NCI-H1092 treated with DMSO at 0.1 percent for 48 hours (cell line): ENCODE measurements at regions not wholly inside any gene's neighbourhood (a gene's known extent, or its start where the extent isn't known, plus 50 kb on each side); places are given as distances from the start of the nearest gene placed in this dataset.
"Not testable (repeated sequence)": the region's sequence is repeated elsewhere in the genome, so short reads cannot be mapped to it uniquely, and the experiment has no call there.

Experiments
- DNase-seq: peaks from one replicate; lab custom pipeline; 2025; lab: John Stamatoyannopoulos, UW

DNA sequence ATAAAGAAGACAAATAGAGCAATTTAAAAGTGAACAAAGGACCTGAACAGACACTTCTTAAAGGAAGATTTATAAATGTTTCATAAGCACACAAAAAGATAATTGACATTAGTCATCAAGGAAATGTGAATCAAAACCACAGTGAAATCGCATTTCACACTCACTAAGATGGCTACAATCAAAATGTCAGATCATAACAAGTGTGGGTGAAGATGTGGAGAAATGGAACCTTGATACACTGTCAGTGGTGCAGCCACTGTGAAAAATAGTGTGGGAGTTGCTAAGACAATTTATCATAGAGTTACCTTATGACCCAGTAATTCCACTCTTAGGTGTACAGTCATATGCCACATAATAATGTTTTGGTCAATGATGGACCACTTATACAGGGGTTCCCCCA lies 54.5 kb upstream of the HTR4 start:
- DNase-seq = no peak

DNA sequence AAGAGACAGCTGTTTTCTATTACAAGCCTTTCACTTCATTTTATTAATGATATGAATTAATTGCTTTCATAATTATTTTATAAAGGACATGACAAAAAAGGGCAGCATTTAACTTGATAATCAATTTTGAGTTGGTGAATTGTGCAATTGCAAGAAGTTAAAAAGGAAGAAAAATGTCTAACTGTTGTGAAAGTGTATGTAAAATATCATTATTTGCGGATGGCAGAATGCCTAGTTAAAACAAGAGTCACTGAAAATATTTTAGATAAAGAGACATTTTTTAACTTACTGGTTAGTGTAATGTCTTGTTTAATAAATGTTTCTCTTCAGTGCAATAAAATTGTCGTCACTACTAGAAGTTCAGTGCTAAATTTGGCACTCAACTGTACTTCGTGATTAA lies 57.6 kb upstream of the HTR4 start:
- no peak for DNase-seq

DNA sequence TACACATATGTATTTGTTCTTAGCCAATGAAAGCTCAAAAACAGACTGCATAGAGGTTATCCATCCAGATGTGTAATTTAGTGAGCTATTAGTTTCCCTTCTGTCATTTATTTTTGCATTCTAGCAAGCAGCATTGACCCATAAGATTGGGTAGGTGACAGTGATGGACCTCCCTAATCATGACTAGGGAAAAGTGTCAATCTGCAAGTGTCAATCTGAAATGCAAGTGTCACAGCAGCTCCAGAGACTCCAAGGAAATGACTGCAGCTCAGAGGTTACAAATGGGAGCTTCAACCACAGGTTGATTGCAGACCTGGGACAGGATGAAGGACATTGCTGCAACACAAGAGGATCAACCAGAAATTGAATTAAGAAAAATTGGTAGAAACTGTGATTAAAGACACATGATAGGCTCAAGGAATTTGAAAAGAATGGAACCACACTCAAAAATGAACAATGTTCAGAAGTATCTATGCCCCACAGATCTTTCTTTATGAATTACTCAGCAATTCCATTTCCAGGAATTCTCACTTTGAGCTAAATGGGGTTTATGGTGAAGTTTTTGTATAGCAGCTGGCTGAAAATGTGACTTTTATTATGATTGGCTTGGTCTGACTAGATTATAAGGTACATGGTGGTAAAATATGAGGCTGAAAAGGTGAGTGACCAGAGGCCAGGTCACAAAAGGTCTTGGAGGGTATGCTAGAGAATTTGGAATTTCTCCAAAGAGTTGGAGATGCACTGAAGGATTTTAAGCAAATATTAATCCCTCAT lies 59.6 kb upstream of the HTR4 start:
- no peak for DNase-seq

DNA sequence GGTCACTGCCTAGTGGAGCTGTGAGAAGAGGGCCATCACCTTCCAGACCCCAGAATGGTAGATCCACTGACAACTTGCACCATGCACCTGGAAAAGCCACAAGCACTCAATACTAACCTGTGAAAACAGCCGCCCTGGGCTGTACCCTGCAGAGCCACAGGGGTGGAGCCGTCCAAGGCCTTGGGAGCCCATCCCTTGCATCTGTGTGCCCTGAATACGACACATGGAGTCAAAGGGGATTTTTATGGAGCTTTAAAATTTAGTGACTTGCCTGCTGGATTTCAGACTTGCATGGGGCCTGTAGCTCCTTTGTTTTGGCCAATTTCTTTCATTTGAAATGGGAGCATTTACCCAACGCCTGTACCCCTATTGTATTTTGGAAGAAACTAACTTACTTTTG lies 62.4 kb upstream of the HTR4 start:
- no peak for DNase-seq

DNA sequence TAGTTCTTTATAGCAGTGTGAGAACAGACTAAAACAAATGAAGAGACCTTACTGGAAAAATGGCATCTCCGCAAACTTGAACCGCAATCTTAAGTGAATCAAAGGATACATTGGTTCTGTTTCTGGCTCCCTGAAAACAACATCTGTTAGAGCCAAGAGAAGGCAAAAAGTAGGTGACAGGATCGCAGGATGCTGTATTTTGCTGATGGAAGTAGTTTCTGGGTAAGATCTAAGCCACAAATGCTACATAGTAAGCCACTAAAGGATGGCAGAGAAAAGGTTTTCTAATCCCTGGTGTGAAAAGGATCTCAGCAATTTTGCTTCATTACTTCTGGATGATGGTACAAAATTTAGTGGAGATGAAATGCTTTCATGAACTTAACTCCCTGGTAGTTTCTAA lies 63.3 kb upstream of the HTR4 start:
- DNase-seq = no peak

DNA sequence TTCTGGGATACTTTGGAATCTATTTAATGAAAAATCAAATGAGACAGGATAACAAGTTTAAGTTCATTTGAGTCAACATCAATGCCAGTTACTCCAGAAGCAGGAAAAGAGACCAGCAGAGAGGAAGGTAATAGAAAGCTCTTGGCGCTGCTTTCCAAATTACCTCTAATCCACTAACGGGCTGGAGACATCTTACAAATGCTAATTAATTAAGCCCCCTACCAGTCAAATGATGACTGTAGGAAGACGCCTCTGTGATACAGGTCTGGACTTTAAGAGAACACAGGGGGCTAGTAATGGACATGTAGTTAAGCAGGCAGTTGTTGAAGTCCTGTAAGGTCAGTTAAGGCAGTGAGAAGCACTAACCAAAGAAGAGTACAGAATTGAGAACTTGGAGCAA lies 65.3 kb upstream of the HTR4 start:
- no peak for DNase-seq

DNA sequence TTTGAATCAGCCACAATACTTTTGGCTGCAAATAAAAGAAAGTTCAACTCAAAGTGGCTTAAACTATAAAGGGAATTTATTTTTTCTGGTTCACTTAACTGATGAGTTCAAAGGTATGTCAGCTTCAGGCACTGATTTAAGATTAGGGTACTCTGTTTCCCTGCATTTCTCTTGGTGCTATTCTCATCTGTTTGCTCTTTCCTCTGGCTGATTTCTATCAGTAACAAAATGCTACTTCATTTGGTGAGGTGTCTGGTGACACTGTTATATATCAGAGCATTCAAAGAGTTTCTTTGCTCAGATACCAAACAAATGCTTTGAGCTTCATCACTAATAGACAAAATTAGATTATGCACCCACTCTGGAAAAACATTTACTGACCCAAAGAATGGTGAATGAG lies 65.9 kb upstream of the HTR4 start:
- no peak for DNase-seq

DNA sequence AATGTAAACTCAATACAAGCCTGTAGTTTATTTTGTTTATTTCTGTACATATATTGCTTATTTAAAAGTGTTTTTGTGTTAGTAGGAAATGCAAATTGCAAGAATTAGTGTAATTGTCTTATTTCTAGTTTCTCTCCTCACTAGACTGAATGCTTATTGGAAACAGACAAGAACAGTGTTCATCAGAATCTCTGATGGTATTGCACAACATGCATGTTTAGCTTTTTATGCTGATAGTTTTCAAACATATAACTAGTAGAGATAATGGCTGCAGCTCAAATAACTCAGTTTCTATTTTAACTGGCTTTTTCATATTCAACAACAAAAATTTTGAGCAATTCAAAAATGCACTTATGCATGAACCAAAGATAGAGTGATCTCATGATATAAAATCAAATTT lies 68.8 kb upstream of the HTR4 start:
- no peak for DNase-seq

DNA sequence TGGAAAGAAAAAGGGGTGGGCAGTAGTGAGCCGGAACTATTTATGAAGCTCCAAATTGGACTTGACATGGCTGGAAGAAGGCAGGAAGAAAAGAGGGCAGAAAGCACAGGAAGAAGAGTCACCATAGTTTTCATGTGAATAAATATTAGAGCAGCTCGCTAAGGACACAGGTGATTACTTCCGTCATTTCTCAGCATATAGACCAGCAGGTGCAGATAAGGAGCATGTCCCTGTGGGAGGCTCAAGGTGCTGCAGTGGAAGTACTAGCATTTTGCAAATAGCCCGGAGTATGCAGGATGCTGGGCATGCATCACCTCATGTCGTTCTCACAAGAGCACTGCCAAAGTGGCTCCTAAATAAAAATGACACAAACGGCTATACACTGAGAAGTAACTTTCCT lies 71.3 kb upstream of the HTR4 start:
- DNase-seq = no peak

DNA sequence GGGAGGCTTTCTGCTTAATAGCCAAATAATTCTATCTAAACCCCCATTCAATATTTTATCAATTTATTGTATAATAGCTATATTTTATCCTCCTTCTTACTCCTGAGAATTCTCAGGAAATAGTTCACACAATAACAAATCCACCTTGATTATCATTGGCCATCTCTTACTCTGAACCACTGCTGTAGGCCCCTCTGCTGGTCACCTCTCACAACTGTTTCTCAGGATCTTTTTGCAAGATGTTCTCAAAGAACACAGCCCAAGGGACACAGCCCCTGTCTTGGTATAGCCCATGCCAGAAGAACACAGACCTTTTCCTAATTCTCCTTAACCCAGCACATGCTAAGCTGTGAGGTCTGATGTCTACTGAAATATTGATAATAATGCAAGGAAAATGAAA lies 74.9 kb upstream of the HTR4 start:
- peak; percentile 44 for DNase-seq

DNA sequence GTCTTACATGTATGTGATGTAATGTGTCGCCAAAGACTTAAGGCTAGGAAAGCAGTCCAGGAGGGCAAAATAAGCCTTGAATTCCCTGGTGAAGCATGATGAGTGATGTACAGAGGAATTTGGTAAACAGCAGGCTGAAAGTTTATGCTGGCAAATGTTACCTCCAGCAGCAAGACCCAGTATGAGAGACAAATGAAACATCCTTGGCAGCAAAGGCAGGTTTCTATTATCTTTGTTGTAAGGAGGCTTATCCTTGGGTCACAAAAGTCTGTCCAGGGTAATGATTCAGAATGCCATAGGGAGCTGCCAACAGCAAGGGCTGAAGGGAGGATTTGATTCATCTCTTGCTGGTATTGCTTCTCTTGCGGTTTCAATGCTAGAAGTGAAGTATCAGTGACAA lies 75.9 kb upstream of the HTR4 start:
- no peak for DNase-seq

DNA sequence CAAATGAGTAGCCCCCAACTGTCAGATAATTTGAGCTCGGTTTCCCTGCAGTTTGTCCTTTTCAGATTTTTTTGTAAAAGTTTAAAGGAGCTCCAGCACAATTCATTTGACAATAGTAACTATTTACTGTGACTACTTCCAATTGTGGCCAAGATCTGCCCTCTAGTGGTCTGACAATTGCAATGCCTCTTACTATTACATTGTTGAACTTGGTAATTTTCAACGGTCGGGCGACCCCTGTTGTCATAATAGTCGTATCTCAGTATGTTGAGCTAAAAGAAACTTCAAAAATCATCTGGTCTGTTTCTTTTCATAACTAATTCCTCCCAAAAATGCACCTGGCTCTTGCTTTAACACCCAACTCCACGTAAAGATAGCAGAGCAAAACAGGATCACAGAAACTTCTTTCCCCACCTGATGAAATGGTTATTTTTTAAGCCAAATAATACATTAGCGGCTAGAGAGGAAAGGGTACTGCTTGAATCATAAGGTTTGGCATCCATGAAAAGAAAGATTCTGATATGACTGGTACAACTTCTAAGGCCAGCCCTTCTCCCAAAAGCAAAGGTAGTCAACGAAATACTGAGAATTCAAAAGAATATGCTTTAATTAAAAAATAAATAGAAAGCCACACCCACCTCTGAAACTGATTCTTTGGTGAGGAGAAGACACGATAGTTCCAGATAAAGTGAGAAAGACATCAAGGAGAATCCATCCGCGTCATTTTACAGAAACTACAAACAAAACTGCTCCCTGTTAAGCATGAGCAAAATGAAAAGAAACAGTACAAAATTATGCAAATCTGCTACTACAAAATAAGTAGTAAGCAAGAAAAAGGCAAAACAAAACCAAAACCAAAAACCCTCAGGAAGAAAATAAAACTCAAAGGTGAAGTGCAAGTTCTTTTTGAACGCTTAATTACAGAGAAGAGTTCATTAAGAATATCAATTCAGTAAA lies 76.9 kb upstream of the HTR4 start:
- DNase-seq = peak; percentile 85

DNA sequence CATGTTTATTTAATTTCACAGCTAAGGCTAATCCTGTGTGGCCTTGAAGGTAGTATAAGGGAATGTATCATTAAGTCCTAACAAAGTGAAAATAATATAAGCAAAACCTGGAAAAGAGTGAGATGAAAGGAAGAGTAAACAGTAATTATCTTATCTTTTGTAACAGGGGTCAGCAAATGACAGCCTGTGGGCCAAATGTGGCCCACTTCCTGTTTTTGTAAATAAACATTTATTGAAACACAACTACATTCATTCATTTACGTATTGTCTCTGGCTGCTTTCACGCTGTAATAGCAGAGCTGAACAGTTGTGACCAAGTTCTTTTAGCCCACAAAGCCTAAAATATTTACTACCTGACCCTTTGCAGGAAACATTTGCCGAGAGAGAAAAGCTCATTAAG lies 78.4 kb upstream of the HTR4 start:
- DNase-seq = no peak

DNA sequence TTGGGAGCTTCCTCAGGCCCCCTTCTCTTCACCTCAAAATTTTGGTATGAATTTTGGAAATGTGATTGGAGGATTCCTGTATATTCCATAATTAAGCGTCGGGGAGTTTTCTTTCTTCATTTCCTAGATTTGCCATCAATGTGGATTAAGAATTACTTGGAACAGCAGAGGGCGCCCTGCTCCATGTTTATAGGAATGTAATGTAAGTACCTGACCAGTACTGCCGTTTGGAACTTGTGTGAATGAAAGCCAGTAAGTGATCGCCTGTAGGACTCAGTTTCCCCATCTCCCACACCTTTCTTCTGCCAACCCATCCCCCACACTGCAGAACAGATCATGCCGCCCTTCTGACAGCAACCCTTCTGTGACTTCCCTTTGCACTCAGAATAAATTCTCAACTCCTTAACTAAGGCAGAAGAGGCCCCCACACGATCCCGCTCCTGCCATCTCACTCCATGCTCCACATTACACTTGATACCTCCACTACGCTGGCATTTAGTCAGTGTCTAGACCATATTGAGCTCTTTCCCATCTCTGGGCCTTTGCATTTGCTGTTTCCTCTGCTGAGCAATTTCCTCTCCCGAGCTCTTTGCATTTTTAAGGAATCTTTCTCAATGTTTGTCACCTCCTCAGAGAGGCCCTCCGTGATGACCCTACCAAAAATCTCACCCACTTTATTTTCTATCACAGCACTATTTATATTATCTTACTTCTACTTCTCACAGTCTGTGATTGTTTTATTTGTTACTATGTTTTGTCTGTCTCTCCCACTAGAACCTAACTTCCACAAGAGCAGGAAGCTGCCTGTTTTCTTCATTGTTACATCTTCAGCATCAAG lies 79.5 kb upstream of the HTR4 start:
- peak; percentile 51 for DNase-seq

DNA sequence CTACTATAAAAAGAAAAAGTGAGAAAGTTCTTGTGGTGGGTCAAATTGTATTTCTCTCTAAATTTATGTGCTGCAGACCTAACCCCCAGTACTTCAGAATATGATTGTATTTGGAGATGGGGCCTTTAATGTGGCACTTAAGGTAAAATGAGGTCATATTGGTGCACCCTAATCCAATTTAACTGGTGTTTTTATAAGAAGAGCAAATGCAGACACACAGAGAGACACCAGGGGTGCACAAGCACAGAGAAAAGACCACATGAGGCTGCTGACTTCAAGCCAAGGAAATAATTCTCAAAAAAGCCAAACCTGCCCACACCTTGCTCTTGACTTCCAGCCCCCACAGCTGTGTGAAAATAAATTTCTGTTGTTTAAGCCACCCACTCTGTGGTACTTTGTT lies 80.2 kb upstream of the HTR4 start:
- DNase-seq = no peak

DNA sequence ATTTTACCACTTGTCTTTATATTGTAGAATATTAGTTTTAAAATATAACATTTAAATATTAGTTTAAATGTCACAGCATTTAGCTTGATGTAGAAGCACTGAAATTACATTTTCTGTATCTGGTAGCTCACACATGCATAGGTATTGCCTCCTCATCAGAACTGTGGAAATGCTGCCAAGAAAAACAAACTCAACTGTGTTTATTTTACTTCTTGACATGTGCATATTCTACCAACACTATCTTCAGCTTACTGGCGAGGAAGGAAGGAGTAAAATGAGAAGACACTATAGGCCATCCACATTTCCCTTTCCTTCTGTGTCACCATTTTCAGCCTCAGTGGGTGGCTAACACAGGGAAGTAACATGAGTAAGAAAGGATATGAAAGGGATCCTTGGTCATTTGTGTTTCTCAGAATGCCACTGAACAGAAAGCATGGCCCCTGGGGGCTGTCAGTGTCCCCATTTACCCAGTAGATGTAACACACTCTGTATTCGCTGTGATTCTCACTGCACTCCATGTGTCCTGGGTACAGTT lies 81.0 kb upstream of the HTR4 start:
- no peak for DNase-seq

DNA sequence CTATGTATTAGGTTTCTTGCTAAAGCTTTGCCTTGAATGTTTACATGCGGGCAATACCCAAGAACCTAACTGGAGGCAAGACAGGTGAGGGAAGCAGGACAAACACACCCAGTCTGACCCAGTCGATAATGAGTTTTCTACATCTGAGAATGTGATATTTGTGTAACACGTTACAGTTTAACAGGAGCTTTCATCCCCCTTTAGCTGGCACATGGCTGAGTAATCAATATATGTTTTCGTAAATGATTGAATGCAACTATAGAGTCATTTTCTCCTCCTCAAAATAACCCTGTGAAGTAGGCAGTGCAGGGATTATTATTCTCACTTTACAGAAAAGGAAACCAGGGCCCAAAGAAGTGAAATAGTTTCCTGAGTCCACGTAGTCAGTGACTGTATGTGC lies 84.7 kb upstream of the HTR4 start:
- no peak for DNase-seq

DNA sequence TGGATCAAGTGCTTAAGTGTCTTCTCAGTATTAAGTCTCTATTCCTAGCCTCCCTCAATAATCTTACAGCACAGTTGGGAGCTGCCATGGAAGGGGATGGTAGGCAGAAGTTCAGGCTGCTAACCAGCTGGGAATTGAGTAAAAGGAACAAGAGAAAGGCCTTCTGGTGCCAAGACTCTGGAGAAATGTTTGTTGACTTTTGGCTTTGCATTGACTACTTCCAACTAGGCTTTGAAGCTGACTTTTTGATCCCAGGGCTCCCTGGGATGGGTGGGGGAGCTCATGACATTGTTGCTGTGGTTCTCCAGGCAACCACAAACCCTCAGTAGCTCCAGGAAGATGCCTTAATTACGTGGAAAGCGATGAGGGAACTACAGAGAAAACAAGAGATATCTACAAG lies 85.2 kb upstream of the HTR4 start:
- no peak for DNase-seq

DNA sequence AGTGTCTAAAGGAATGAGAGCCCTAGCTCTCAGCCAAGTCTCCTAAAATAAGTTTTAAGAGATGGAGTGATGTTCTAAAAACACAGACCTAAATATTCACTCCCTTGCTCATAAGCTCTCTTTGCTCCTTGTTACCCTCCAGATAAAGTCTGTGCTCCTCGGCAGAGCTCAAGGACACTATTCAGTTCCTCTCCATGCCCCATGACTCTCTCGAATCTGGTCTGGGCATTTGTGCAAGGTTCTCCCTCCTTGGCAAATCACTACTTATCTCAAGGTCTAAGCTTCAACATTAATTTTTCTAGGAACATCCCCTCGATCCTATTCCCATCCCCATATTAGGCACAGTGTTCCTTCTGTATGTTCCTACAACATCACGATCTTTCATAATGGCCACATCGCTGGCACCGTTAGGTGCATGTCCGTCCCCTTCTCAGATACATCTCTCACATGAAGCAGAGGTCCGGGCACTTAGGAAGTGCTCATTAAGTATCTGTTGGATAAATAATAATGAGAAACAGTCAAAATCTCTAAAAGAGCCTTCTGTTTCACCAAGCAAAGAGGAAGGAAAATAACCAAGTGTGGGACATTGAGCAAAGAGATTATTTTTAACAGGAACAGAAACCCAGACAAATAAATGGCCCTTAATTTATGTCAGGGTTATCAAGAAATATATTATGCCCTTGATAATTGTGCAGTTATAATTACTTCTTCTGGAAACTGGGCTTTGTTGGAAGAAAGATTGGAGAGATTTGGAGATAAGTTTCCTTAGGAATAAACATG lies 85.9 kb upstream of the HTR4 start:
- no peak for DNase-seq

DNA sequence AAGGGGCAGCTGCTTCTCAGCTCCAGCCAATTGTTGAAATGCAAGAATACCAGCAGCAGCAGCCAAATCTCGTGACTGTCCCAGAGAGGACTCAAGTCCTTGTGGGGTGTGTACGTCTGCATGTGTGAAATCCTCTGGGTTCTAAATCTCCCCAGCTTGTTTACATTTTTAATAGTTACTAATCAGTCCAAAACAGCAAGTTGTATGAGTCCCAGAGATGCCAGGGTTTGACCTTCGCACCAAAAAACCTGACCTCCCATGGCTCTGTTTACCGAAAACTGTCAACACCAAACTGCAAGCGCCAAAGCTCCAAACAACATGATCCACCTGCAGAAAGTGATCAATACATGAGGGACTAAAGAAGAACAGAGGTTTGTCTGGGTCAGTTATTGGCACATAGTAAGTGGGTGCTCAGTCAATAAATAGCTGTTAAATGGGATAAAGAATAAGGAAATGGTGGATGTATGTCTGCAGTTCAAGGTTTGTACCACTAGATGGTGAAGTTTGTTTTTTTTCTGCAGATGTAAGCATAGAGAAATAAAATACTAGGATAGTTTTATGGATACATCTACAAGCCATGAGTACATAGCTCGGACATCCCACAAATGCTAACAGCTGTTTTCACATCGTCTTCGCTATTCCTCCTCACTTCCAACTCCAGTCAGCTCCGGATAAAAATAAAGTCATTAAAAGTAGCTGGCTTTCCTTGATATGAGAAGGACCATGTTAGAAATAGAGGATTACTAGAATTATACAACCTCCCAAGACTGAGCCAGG lies 85.3 kb upstream of the ADRB2 start:
- peak; percentile 4 for DNase-seq

DNA sequence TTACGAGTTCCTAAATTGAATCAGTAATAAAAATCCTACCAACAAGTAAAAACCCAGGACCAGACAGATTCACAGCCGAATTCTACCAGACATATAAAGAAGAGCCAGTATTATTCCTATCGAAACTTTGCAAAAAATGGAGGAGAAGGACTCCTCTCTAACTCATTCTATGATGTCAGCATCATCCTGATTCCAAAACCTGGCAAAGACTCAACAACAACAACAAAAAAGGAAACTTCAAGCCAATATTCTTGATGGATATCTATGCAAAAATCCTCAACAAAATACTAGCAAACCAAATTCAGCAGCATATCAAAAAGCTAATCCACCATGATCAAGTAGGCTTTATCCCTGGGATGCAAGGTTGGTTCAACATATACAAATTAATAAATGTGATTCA lies 84.6 kb upstream of the ADRB2 start:
- DNase-seq = not testable (repeated sequence)
